ENCODE measurements at regions not wholly inside any gene's neighbourhood (a gene's known extent, or its start where the extent isn't known, plus 50 kb on each side); places are given as distances from the start of the nearest gene placed in this dataset.
"Not testable (repeated sequence)": the region's sequence is repeated elsewhere in the genome, so short reads cannot be mapped to it uniquely, and the experiment has no call there.

GRCh38 chr18:30860741-30861140, 181.8 kb downstream of the DSC3 start:
- ATAC-seq (no peak), DNase-seq (no peak)
- no peak for TF ChIP-seq CTCF (IDR thresholded peaks at IDR 0.05)
- H3K27me3 ChIP-seq (ENCODE audit: low read depth), result no peaks in the 10 kb centered on the region
- no peaks in the 10 kb centered on the region for H3K9me3 ChIP-seq
- no peaks in the 10 kb centered on the region for H3K4me1 ChIP-seq
- intact Hi-C loops (cut with DNase I), result no loop called here
- H3K36me3 ChIP-seq, result no peaks in the 10 kb centered on the region
- H3K27ac ChIP-seq, result no peak overlapping the region
- no peak overlapping the region for H3K4me3 ChIP-seq

- H3K27ac ChIP-seq, result no peak overlapping the region
- no peak overlapping the region for H3K4me3 ChIP-seq
- no peaks in the 10 kb centered on the region for H3K4me1 ChIP-seq
- intact Hi-C loops (cut with DNase I), result no loop called here
- H3K36me3 ChIP-seq, result no peaks in the 10 kb centered on the region
- DNase-seq, result no peak
- H3K9me3 ChIP-seq, result no peaks in the 10 kb centered on the region
- no peak for TF ChIP-seq CTCF (IDR thresholded peaks at IDR 0.05)
- no peaks in the 10 kb centered on the region for H3K27me3 ChIP-seq (ENCODE audit: low read depth)
- no peak for ATAC-seq
These were observed 183.5 kb downstream of the DSC3 start for GRCh38 chr18:30859036-30859435.

- intact Hi-C loops (cut with DNase I), result no loop called here
These were observed 184.0 kb downstream of the DSC3 start for GRCh38 chr18:30858560-30858959.

GRCh38 chr18:30855762-30856161, 186.8 kb downstream of the DSC3 start:
- Histone ChIP-seq H3K27me3 (ENCODE audit: low read depth) (no peaks in the 10 kb centered on the region), H3K4me1 (no peaks in the 10 kb centered on the region), H3K9me3 (no peaks in the 10 kb centered on the region), H3K36me3 (no peaks in the 10 kb centered on the region), H3K27ac (no peak overlapping the region), H3K4me3 (no peak overlapping the region)
- TF ChIP-seq CTCF (IDR thresholded peaks at IDR 0.05), result no peak
- intact Hi-C loops (cut with DNase I), result no loop called here
- ATAC-seq (no peak), DNase-seq (no peak)

More at GRCh38 chr18:30858560-30858959, 184.0 kb downstream of the DSC3 start:
- no peak for ATAC-seq
- no peak for DNase-seq
- Histone ChIP-seq H3K27me3 (ENCODE audit: low read depth) (no peaks in the 10 kb centered on the region), H3K9me3 (no peaks in the 10 kb centered on the region), H3K27ac (no peak overlapping the region), H3K36me3 (no peaks in the 10 kb centered on the region), H3K4me1 (no peaks in the 10 kb centered on the region), H3K4me3 (no peak overlapping the region)
- TF ChIP-seq CTCF (IDR thresholded peaks at IDR 0.05), result no peak

- H3K4me3 ChIP-seq, result no peak overlapping the region
- intact Hi-C loops (cut with DNase I), result no loop called here
- no peaks in the 10 kb centered on the region for H3K9me3 ChIP-seq
- no peaks in the 10 kb centered on the region for H3K4me1 ChIP-seq
- no peak for DNase-seq
- no peak overlapping the region for H3K27ac ChIP-seq
- no peak for ATAC-seq
- no peak for TF ChIP-seq CTCF (IDR thresholded peaks at IDR 0.05)
- H3K36me3 ChIP-seq, result no peaks in the 10 kb centered on the region
- H3K27me3 ChIP-seq (ENCODE audit: low read depth), result no peaks in the 10 kb centered on the region
These were observed 189.6 kb downstream of the DSC3 start for GRCh38 chr18:30852980-30853379.

GRCh38 chr18:30852541-30852940, 190.0 kb downstream of the DSC3 start:
- no peaks in the 10 kb centered on the region for H3K36me3 ChIP-seq
- intact Hi-C loops (cut with DNase I), result no loop called here
- H3K27me3 ChIP-seq (ENCODE audit: low read depth), result no peaks in the 10 kb centered on the region
- no peak overlapping the region for H3K27ac ChIP-seq
- DNase-seq, result no peak
- no peaks in the 10 kb centered on the region for H3K9me3 ChIP-seq
- no peaks in the 10 kb centered on the region for H3K4me1 ChIP-seq
- ATAC-seq, result no peak
- no peak for TF ChIP-seq CTCF (IDR thresholded peaks at IDR 0.05)
- no peak overlapping the region for H3K4me3 ChIP-seq

GRCh38 chr18:30839056-30839561, 203.4 kb downstream of the DSC3 start:
- H3K9me3 ChIP-seq; H3K4me3 ChIP-seq; DNase-seq; H3K27me3 ChIP-seq (ENCODE audit: low read depth); intact Hi-C loops (cut with DNase I); H3K4me1 ChIP-seq; H3K36me3 ChIP-seq; H3K27ac ChIP-seq; ATAC-seq: not testable (repeated sequence)

Measured in lower lobe of right lung (tissue), 2 donors.